Liver (tissue), 8 donors: ENCODE measurements at regions not wholly inside any gene's neighbourhood (a gene's known extent, or its start where the extent isn't known, plus 50 kb on each side); places are given as distances from the start of the nearest gene placed in this dataset.

Experiments used
- DNase-seq: peaks from one replicate; pipeline ENCODE4 v3.0.0-alpha.2; 2017; ENCODE audit warnings: low spot score
- H3K27ac ChIP-seq, 2 donors: one replicate each; pipeline ENCODE4 v1.7.0; 2013; ENCODE audit warnings: inconsistent platforms in 2 of 2, low read length in 2 of 2, control low read depth in 1 of 2, low read depth in 1 of 2, mild to moderate bottlenecking in 1 of 2
- H3K27me3 ChIP-seq, 4 donors: one replicate each; pipeline versions ENCODE4 v1.6.1 to v1.7.0; 2013; ENCODE audit warnings: low read length in 3 of 4, inconsistent platforms in 1 of 4, mild to moderate bottlenecking in 1 of 4, moderate library complexity in 1 of 4; ENCODE audit not compliant: control insufficient read depth in 4 of 4, insufficient read depth in 4 of 4
- H3K36me3 ChIP-seq, 4 donors: one replicate each; pipeline versions ENCODE4 v1.6.1 to v1.7.0; 2013; ENCODE audit warnings: low read length in 3 of 4, mild to moderate bottlenecking in 3 of 4, low read depth in 1 of 4, moderate library complexity in 1 of 4; ENCODE audit not compliant: control insufficient read depth in 4 of 4, insufficient read depth in 3 of 4
- H3K4me1 ChIP-seq, 4 donors: one replicate each; pipeline versions ENCODE4 v1.6.1 to v1.7.0; 2013; ENCODE audit warnings: low read length in 3 of 4, mild to moderate bottlenecking in 3 of 4, moderate library complexity in 1 of 4; ENCODE audit not compliant: control insufficient read depth in 4 of 4, insufficient read depth in 4 of 4
- H3K4me3 ChIP-seq, 3 donors: one replicate each; pipeline versions ENCODE4 v1.6.1 to v1.7.0; 2013; ENCODE audit warnings: low read length in 3 of 3, control low read depth in 1 of 3, low read depth in 1 of 3, mild to moderate bottlenecking in 1 of 3
- H3K9ac ChIP-seq, 2 donors: one replicate each; pipeline ENCODE4 v1.7.0; 2013; ENCODE audit warnings: low read length in 2 of 2, mild to moderate bottlenecking in 2 of 2, moderate library complexity in 2 of 2, control low read depth in 1 of 2, low read depth in 1 of 2
- H3K9me3 ChIP-seq, 4 donors: one replicate each; pipeline versions ENCODE4 v1.6.1 to v1.7.0; 2013; ENCODE audit warnings: low read length in 3 of 4; ENCODE audit not compliant: control insufficient read depth in 4 of 4
- ATF3 ChIP-seq: IDR thresholded peaks from 2 replicates; pipeline ENCODE4 v1.6.1; 2016; ENCODE audit warnings: antibody characterized with exemption
- EGR1 ChIP-seq, 2 donors: IDR thresholded peaks; 2 replicates each; pipeline ENCODE4 v1.6.1; 2016 to 2018; ENCODE audit warnings: antibody characterized with exemption in 2 of 2, low read depth in 2 of 2
- FOXA1 ChIP-seq: IDR thresholded peaks from 2 replicates; pipeline ENCODE4 v1.6.1; 2016; ENCODE audit warnings: antibody characterized with exemption
- FOXA2 ChIP-seq: IDR thresholded peaks from 2 replicates; pipeline ENCODE4 v1.6.1; 2016; ENCODE audit warnings: antibody characterized with exemption
- GABPA ChIP-seq, 2 donors: IDR thresholded peaks in 1 of 2; conservative IDR thresholded peaks in 1 of 2; 2 replicates each; pipeline ENCODE4 v1.6.1; 2016; ENCODE audit warnings: antibody characterized with exemption in 2 of 2, mild to moderate bottlenecking in 1 of 2, moderate library complexity in 1 of 2
- HNF4A ChIP-seq, 2 donors: conservative IDR thresholded peaks; 2 replicates each; pipeline ENCODE4 v1.6.1; 2016; ENCODE audit warnings: antibody characterized with exemption in 2 of 2, mild to moderate bottlenecking in 2 of 2
- HNF4G ChIP-seq: IDR thresholded peaks from 2 replicates; pipeline ENCODE4 v1.6.1; 2016; ENCODE audit warnings: antibody characterized with exemption
- JUND ChIP-seq, 2 donors: IDR thresholded peaks; 2 replicates each; pipeline ENCODE4 v1.6.1; 2016; ENCODE audit warnings: antibody characterized with exemption in 2 of 2
- NR2F2 ChIP-seq: IDR thresholded peaks from 2 replicates; pipeline ENCODE4 v1.6.1; 2016; ENCODE audit warnings: antibody characterized with exemption
- RAD21 ChIP-seq, 2 donors: IDR thresholded peaks; 2 replicates each; pipeline ENCODE4 v1.6.1; 2016; ENCODE audit warnings: antibody characterized with exemption in 2 of 2, mild to moderate bottlenecking in 2 of 2
- REST ChIP-seq: IDR thresholded peaks from 2 replicates; pipeline ENCODE4 v1.6.1; 2016; ENCODE audit warnings: antibody characterized with exemption, mild to moderate bottlenecking
- RXRA ChIP-seq, 2 donors: IDR thresholded peaks; 2 replicates each; pipeline ENCODE4 v1.6.1; 2017 to 2018; ENCODE audit warnings: antibody characterized with exemption in 2 of 2, mild to moderate bottlenecking in 1 of 2
- SP1 ChIP-seq: IDR thresholded peaks from 2 replicates; pipeline ENCODE4 v1.6.1; 2018; ENCODE audit warnings: antibody characterized with exemption, mild to moderate bottlenecking
- TAF1 ChIP-seq: conservative IDR thresholded peaks from 2 replicates; pipeline ENCODE4 v1.6.1; 2016; ENCODE audit warnings: antibody characterized with exemption, mild to moderate bottlenecking
- YY1 ChIP-seq: IDR thresholded peaks from 2 replicates; pipeline ENCODE4 v1.6.1; 2016; ENCODE audit warnings: antibody characterized with exemption, mild to moderate bottlenecking
- WGBS: extraction: QIAGEN DNeasy Blood & Tissue Kit; methylation state at CpG from one replicate; pipeline ENCODE4 v1.1.7; 2013; 5-methylcytosine and 5-hydroxymethylcytosine counted together
- TF ChIP-seq, protein P1 (sequence below): fragments of 150-350 bp; IDR thresholded peaks from 2 replicates; pipeline ENCODE4 v1.5.1; 2017; ENCODE audit warnings: improper control_type of control experiment, low read depth, low read length; ENCODE audit not compliant: missing input control
- TF ChIP-seq, protein P2 (sequence below): IDR thresholded peaks from 2 replicates; pipeline ENCODE4 v1.6.1; 2016; ENCODE audit warnings: antibody characterized with exemption
- TF ChIP-seq, protein P3 (sequence below): IDR thresholded peaks from 2 replicates; pipeline ENCODE4 v1.6.1; 2016; ENCODE audit warnings: antibody characterized with exemption
- donor health status: healthy.
- donor health status: healthy.
- donor health status: healthy.
- donor health status: healthy.
- donor health status: healthy.

DNA sequence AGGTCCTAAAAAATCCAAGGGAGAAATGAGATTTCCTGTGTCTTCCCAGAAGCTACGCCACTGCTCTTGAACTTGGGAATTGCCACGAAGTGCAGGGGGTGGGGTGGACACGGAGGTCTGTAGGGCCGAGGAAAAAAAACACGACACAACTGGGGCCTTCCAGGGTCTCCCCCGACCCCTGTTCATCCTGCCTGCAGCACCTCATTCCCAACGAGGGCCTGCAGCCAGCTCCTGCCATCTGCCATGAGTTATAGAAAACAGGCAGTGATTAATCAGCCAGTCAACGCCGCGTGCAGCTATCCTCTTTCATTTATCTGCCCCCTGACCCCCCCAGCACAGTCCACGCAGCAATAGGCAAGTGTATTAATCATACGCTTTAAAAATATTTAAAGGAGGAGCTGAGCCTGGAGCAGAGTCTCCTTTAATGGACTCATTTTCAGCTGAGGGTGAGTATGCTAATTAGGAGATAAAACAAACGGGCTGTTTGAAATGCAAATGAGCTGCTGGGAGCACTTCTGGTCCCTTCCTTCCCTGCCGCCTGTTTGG lies 209.9 kb downstream of the TFCP2L1 start:
- WGBS, result 7% methylated on average over 14 of the region's 14 CpGs
- TF ChIP-seq, protein P1, sequence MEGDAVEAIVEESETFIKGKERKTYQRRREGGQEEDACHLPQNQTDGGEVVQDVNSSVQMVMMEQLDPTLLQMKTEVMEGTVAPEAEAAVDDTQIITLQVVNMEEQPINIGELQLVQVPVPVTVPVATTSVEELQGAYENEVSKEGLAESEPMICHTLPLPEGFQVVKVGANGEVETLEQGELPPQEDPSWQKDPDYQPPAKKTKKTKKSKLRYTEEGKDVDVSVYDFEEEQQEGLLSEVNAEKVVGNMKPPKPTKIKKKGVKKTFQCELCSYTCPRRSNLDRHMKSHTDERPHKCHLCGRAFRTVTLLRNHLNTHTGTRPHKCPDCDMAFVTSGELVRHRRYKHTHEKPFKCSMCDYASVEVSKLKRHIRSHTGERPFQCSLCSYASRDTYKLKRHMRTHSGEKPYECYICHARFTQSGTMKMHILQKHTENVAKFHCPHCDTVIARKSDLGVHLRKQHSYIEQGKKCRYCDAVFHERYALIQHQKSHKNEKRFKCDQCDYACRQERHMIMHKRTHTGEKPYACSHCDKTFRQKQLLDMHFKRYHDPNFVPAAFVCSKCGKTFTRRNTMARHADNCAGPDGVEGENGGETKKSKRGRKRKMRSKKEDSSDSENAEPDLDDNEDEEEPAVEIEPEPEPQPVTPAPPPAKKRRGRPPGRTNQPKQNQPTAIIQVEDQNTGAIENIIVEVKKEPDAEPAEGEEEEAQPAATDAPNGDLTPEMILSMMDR, result no peak
- TF ChIP-seq FOXA1 (no peak), RXRA (IDR thresholded peaks at IDR 0.05) (no peak), ATF3 (no peak), HNF4G (no peak), GABPA (IDR thresholded peaks at IDR 0.05 in 1 of 2, conservative IDR thresholded peaks at IDR 0.05 in 1 of 2) (no peak), REST (no peak), TAF1 (no peak), FOXA2 (no peak), HNF4A (conservative IDR thresholded peaks at IDR 0.05) (no peak), YY1 (no peak), RAD21 (IDR thresholded peaks at IDR 0.05) (no peak), SP1 (no peak), NR2F2 (no peak), JUND (IDR thresholded peaks at IDR 0.05) (no peak), EGR1 (IDR thresholded peaks at IDR 0.05; ENCODE audit: low read depth in 2 of 2) (no peak)
- TF ChIP-seq, protein P2, sequence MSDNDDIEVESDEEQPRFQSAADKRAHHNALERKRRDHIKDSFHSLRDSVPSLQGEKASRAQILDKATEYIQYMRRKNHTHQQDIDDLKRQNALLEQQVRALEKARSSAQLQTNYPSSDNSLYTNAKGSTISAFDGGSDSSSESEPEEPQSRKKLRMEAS, result no peak
- TF ChIP-seq, protein P3, sequence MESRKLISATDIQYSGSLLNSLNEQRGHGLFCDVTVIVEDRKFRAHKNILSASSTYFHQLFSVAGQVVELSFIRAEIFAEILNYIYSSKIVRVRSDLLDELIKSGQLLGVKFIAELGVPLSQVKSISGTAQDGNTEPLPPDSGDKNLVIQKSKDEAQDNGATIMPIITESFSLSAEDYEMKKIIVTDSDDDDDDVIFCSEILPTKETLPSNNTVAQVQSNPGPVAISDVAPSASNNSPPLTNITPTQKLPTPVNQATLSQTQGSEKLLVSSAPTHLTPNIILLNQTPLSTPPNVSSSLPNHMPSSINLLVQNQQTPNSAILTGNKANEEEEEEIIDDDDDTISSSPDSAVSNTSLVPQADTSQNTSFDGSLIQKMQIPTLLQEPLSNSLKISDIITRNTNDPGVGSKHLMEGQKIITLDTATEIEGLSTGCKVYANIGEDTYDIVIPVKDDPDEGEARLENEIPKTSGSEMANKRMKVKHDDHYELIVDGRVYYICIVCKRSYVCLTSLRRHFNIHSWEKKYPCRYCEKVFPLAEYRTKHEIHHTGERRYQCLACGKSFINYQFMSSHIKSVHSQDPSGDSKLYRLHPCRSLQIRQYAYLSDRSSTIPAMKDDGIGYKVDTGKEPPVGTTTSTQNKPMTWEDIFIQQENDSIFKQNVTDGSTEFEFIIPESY, result no peak
- Histone ChIP-seq H3K4me1 (peaks cover 0 to 2% (median 0%) of the 10 kb centered on the region in 4 donors), H3K27me3 (peaks cover 0 to 18% (median under 1%) of the 10 kb centered on the region in 4 donors), H3K9me3 (no peaks in the 10 kb centered on the region), H3K27ac (no peak overlapping the region), H3K9ac (no peak overlapping the region), H3K4me3 (no peak overlapping the region), H3K36me3 (no peaks in the 10 kb centered on the region)
- no peak for DNase-seq
